H9 (cell line): ENCODE measurements at regions not wholly inside any gene's neighbourhood (a gene's known extent, or its start where the extent isn't known, plus 50 kb on each side); places are given as distances from the start of the nearest gene placed in this dataset.

Experiments used
- DNase-seq: peaks from one replicate; pipeline ENCODE4 v3.0.0-alpha.2; 2017
- H2AFZ ChIP-seq: one replicate; pipeline ENCODE4 v1.6.1; 2013; ENCODE audit warnings: mild to moderate bottlenecking, low read length, control low read depth, moderate library complexity
- H2AK5ac ChIP-seq: 2 replicates; pipeline ENCODE4 v1.6.1; 2013; ENCODE audit warnings: low read length, control low read depth, mixed read lengths; ENCODE audit not compliant: insufficient read length
- H2BK120ac ChIP-seq: one replicate; pipeline ENCODE4 v1.6.1; 2013; ENCODE audit warnings: low read depth, mild to moderate bottlenecking, low read length, control low read depth, inconsistent platforms; ENCODE audit not compliant: poor library complexity, severe bottlenecking
- H2BK12ac ChIP-seq: 2 replicates; pipeline ENCODE4 v1.6.1; 2013; ENCODE audit warnings: low read length, control low read depth, mixed read lengths, low read depth; ENCODE audit not compliant: insufficient read length
- H2BK15ac ChIP-seq: 2 replicates; pipeline ENCODE4 v1.6.1; 2013; ENCODE audit warnings: low read depth, low read length, control low read depth
- H2BK20ac ChIP-seq: one replicate; pipeline ENCODE4 v1.6.1; 2013; ENCODE audit warnings: low read depth, mild to moderate bottlenecking, low read length, control low read depth, inconsistent platforms; ENCODE audit not compliant: poor library complexity, severe bottlenecking
- H2BK5ac ChIP-seq: 2 replicates; pipeline ENCODE4 v1.6.1; 2013; ENCODE audit warnings: low read length, control low read depth, mixed read lengths; ENCODE audit not compliant: insufficient read length
- H3K14ac ChIP-seq: 2 replicates; pipeline ENCODE4 v1.6.1; 2013; ENCODE audit warnings: low read length, control low read depth; ENCODE audit not compliant: insufficient read depth
- H3K18ac ChIP-seq: 2 replicates; pipeline ENCODE4 v1.6.1; 2013; ENCODE audit warnings: low read depth, mild to moderate bottlenecking, mixed read lengths, low read length, control low read depth; ENCODE audit not compliant: insufficient read length
- H3K23ac ChIP-seq: 2 replicates; pipeline ENCODE4 v1.6.1; 2013; ENCODE audit warnings: low read length, control low read depth, mixed read lengths, low read depth; ENCODE audit not compliant: insufficient read length
- H3K23me2 ChIP-seq: 2 replicates; pipeline ENCODE4 v1.6.1; 2013; ENCODE audit warnings: low read depth, mild to moderate bottlenecking, mixed read lengths, low read length, control low read depth; ENCODE audit not compliant: insufficient read length, poor library complexity, severe bottlenecking
- H3K27ac ChIP-seq: 2 replicates; pipeline ENCODE4 v1.5.1; 2013; ENCODE audit warnings: low read length, control low read depth, mixed read lengths, low read depth; ENCODE audit not compliant: insufficient read length
- H3K27me3 ChIP-seq: 2 replicates; pipeline ENCODE4 v1.6.1; 2013; ENCODE audit warnings: low read length, control low read depth, inconsistent platforms; ENCODE audit not compliant: insufficient read depth
- H3K4ac ChIP-seq: 2 replicates; pipeline ENCODE4 v1.6.1; 2013; ENCODE audit warnings: low read depth, mild to moderate bottlenecking, control low read depth, inconsistent platforms, low read length, moderate library complexity
- H3K4me1 ChIP-seq: 2 replicates; pipeline ENCODE4 v1.6.1; 2013; ENCODE audit warnings: low read length, control low read depth, inconsistent platforms; ENCODE audit not compliant: insufficient read depth
- H3K4me2 ChIP-seq: 2 replicates; pipeline ENCODE4 v1.6.1; 2013; ENCODE audit warnings: low read length, control low read depth, mixed read lengths; ENCODE audit not compliant: insufficient read length, insufficient read depth
- H3K56ac ChIP-seq: 2 replicates; pipeline ENCODE4 v1.6.1; 2013; ENCODE audit warnings: low read depth, mild to moderate bottlenecking, mixed read lengths, low read length, control low read depth; ENCODE audit not compliant: insufficient read length
- H3K79me1 ChIP-seq: 2 replicates; pipeline ENCODE4 v1.6.1; 2013; ENCODE audit warnings: low read depth, mild to moderate bottlenecking, moderate library complexity, low read length, control low read depth, inconsistent platforms; ENCODE audit not compliant: insufficient read depth, poor library complexity, severe bottlenecking
- H3K79me2 ChIP-seq: 2 replicates; pipeline ENCODE4 v1.6.1; 2013; ENCODE audit warnings: low read length, control low read depth, inconsistent platforms; ENCODE audit not compliant: insufficient read depth
- H3K9ac ChIP-seq: 2 replicates; pipeline ENCODE4 v1.6.1; 2013; ENCODE audit warnings: low read length, control low read depth, mixed read lengths; ENCODE audit not compliant: insufficient read length; ENCODE audit errors: extremely low read depth
- H3K9me3 ChIP-seq: one replicate; pipeline ENCODE4 v1.6.1; 2013; ENCODE audit warnings: low read depth, low read length, inconsistent platforms; ENCODE audit not compliant: control insufficient read depth
- H3T11ph ChIP-seq: one replicate; pipeline ENCODE4 v1.6.1; 2013; ENCODE audit warnings: mild to moderate bottlenecking, low read length, control low read depth, inconsistent platforms
- H4K20me1 ChIP-seq: one replicate; pipeline ENCODE4 v1.6.1; 2013; ENCODE audit not compliant: control insufficient read depth, insufficient read length, insufficient read depth
- H4K5ac ChIP-seq: 2 replicates; pipeline ENCODE4 v1.6.1; 2013; ENCODE audit warnings: low read depth, mild to moderate bottlenecking, mixed read lengths, low read length, control low read depth; ENCODE audit not compliant: insufficient read length
- H4K8ac ChIP-seq: replicated peaks from 2 replicates; pipeline ENCODE4 v1.6.1; 2013; ENCODE audit warnings: low read length, control low read depth, mixed read lengths, low read depth; ENCODE audit not compliant: insufficient read length
- H4K91ac ChIP-seq: 2 replicates; pipeline ENCODE4 v1.6.1; 2013; ENCODE audit warnings: low read depth, mild to moderate bottlenecking, moderate library complexity, mixed read lengths, low read length, control low read depth; ENCODE audit not compliant: insufficient read length
- H3K27ac Mint-ChIP-seq, 3 experiments: 2 replicates in 2 of 3; 3 replicates in 1 of 3; pipeline ENCODE4 v1.8.0; 2020 to 2021; ENCODE audit warnings: mixed read lengths in 3 of 3, mild to moderate bottlenecking in 1 of 3, moderate library complexity in 1 of 3
- H3K27me3 Mint-ChIP-seq: 2 replicates; pipeline ENCODE4 v1.8.0; 2021; ENCODE audit warnings: low read depth, mild to moderate bottlenecking, moderate library complexity, mixed read lengths
- H3K36me3 Mint-ChIP-seq, 3 experiments: 2 replicates in 2 of 3; 3 replicates in 1 of 3; pipeline ENCODE4 v1.8.0; 2020 to 2021; ENCODE audit warnings: low read depth in 3 of 3, mixed read lengths in 3 of 3; ENCODE audit not compliant: insufficient read depth in 1 of 3
- H3K4me1 Mint-ChIP-seq, 2 experiments: 2 replicates each; pipeline ENCODE4 v1.8.0; 2020; ENCODE audit warnings: mixed read lengths in 2 of 2
- H3K4me3 Mint-ChIP-seq, 2 experiments: 2 replicates in 1 of 2; 3 replicates in 1 of 2; pipeline ENCODE4 v1.8.0; 2020 to 2021; ENCODE audit warnings: mild to moderate bottlenecking in 2 of 2, mixed read lengths in 2 of 2, moderate library complexity in 1 of 2
- H3K9me3 Mint-ChIP-seq, 2 experiments: 2 replicates in 1 of 2; 3 replicates in 1 of 2; pipeline ENCODE4 v1.8.0; 2020; ENCODE audit warnings: mild to moderate bottlenecking in 2 of 2, mixed read lengths in 2 of 2, moderate library complexity in 1 of 2
- CTCF ChIP-seq: fragments of 200-600 bp; sonication (generic); conservative IDR thresholded peaks from 3 replicates; pipeline ENCODE4 v1.8.0; 2021; ENCODE audit warnings: antibody characterized with exemption, mild to moderate bottlenecking

GRCh38 chr6:149173222-149173621 is 144.3 kb upstream of the TAB2 start:
- H3K4me2 ChIP-seq = no peak overlapping the region
- H3K4me1 Mint-ChIP-seq = peaks cover 2% of the 10 kb centered on the region in 2 experiments; a peak in 2 of 4 replicates
- no peak overlapping the region for H2BK5ac ChIP-seq
- H3T11ph ChIP-seq = no peak overlapping the region
- H3K4me1 ChIP-seq = no peaks in the 10 kb centered on the region
- no peaks in the 10 kb centered on the region for H3K27me3 ChIP-seq
- no peak overlapping the region for H2BK12ac ChIP-seq
- H2BK15ac ChIP-seq = no peak overlapping the region
- DNase-seq = no peak
- no peak overlapping the region for H3K27ac Mint-ChIP-seq
- no peaks in the 10 kb centered on the region for H3K9me3 ChIP-seq
- no peaks in the 10 kb centered on the region for H3K23me2 ChIP-seq
- H3K9me3 Mint-ChIP-seq = peaks cover 4% of the 10 kb centered on the region in 2 experiments; a peak in 4 of 5 replicates
- H3K4ac ChIP-seq = no peak overlapping the region
- no peak overlapping the region for H4K5ac ChIP-seq
- no peak overlapping the region for H3K9ac ChIP-seq
- no peak overlapping the region for H2AK5ac ChIP-seq
- H3K14ac ChIP-seq = no peak overlapping the region
- H3K79me1 ChIP-seq = no peaks in the 10 kb centered on the region
- no peak overlapping the region for H3K4me3 Mint-ChIP-seq
- H3K56ac ChIP-seq = no peak overlapping the region
- no peak overlapping the region for H3K18ac ChIP-seq
- H2BK120ac ChIP-seq = no peak overlapping the region
- TF ChIP-seq CTCF = no peak
- peaks cover 4% of the 10 kb centered on the region for H3K27me3 Mint-ChIP-seq
- no peak overlapping the region for H3K23ac ChIP-seq
- H3K27ac ChIP-seq = no peak overlapping the region
- H3K36me3 Mint-ChIP-seq = peaks cover 0 to 5% (median 0%) of the 10 kb centered on the region in 3 experiments; a peak in 1 of 7 replicates
- H4K20me1 ChIP-seq = no peaks in the 10 kb centered on the region
- no peak overlapping the region for H4K8ac ChIP-seq
- H2BK20ac ChIP-seq = no peak overlapping the region
- H4K91ac ChIP-seq = no peak overlapping the region
- no peak overlapping the region for H2AFZ ChIP-seq
- H3K79me2 ChIP-seq = no peaks in the 10 kb centered on the region
